ENCODE measurements at regions not wholly inside any gene's neighbourhood (a gene's known extent, or its start where the extent isn't known, plus 50 kb on each side); places are given as distances from the start of the nearest gene placed in this dataset.

DNA sequence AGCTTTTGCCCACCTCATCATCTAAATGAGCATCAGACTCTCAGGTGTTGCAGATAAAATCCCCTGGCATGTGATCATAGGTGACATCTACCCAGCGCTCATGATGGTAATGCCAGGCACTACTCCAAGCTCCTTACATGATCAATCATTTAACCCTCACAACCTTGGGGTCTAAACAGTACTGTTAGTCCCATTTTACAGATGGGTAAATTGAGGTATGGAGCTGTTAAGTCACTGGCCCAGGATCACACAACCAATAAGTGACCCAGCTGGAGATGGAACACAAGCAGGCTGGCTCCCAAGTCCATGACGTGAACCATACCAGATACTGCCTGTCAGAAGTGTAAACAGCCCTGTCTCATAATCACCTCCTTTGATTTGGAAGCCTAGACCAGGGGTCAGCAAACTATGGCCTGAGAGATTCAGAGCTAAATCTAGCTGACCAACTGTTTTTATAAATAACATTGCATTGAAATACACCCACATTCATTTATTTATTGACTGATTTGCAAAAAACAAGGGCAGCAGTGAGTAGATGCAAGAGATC lies 79.2 kb downstream of the UNC5CL start:
- TF ChIP-seq RAD21 (IDR thresholded peaks at IDR 0.05 in 1 of 2, conservative IDR thresholded peaks at IDR 0.05 in 1 of 2; ENCODE audit: low read depth in 2 of 2, low read length in 2 of 2) (no peak), POLR2A (IDR thresholded peaks at IDR 0.05; ENCODE audit: control extremely low read depth in 1 of 2, low read depth in 2 of 2, low read length in 2 of 2) (no peak), CHD2 (IDR thresholded peaks at IDR 0.05; ENCODE audit: low read length) (no peak), JUN (IDR thresholded peaks at IDR 0.05; ENCODE audit: low read depth, low read length) (no peak)
- TF ChIP-seq, protein P1, sequence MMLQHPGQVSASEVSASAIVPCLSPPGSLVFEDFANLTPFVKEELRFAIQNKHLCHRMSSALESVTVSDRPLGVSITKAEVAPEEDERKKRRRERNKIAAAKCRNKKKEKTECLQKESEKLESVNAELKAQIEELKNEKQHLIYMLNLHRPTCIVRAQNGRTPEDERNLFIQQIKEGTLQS (IDR thresholded peaks at IDR 0.05; ENCODE audit: insufficient read depth, low read depth, low read length), result no peak
